Activated CD8-positive, alpha-beta T cell treated with anti-CD3 and anti-CD28 coated beads for 36 hours (primary cell): ENCODE measurements at regions not wholly inside any gene's neighbourhood (a gene's known extent, or its start where the extent isn't known, plus 50 kb on each side); places are given as distances from the start of the nearest gene placed in this dataset.
"Not testable (repeated sequence)": the region's sequence is repeated elsewhere in the genome, so short reads cannot be mapped to it uniquely, and the experiment has no call there.

ENCODE experiments used
- ATAC-seq: fragments of 200-7000 bp; cut with Tn5 transposase; one replicate; pipeline ENCODE4 v1.10.0; 2021; ENCODE audit warnings: mild to moderate bottlenecking, moderate library complexity
- CTCF ChIA-PET: fragments of 350-600 bp; sonication (Branson Sonifier 250); formaldehyde crosslinking; loops from one replicate; lab custom pipeline; 2021; ENCODE audit warnings: antibody characterized with exemption; lab: Charles Lee
- POLR2A ChIA-PET: fragments of 350-600 bp; sonication (Branson Sonifier 250); formaldehyde crosslinking; loops from one replicate; lab custom pipeline; 2021; ENCODE audit warnings: antibody characterized with exemption; lab: Charles Lee
- DNase-seq: peaks from one replicate; pipeline ENCODE4 v3.0.0-alpha.2; 2020
- H3K27ac Mint-ChIP-seq: one replicate; pipeline ENCODE4 v1.8.0; 2021; ENCODE audit warnings: mild to moderate bottlenecking, mixed read lengths
- H3K27me3 Mint-ChIP-seq: one replicate; pipeline ENCODE4 v1.8.0; 2021; ENCODE audit warnings: mixed read lengths
- H3K36me3 Mint-ChIP-seq: one replicate; pipeline ENCODE4 v1.8.0; 2021; ENCODE audit warnings: low read depth, mixed read lengths
- H3K4me1 Mint-ChIP-seq: one replicate; pipeline ENCODE4 v1.8.0; 2021; ENCODE audit warnings: low read depth, mixed read lengths
- H3K4me3 Mint-ChIP-seq: one replicate; pipeline ENCODE4 v1.8.0; 2021; ENCODE audit warnings: mild to moderate bottlenecking, moderate library complexity, mixed read lengths
- H3K9me3 Mint-ChIP-seq: one replicate; pipeline ENCODE4 v1.8.0; 2021; ENCODE audit warnings: mixed read lengths
- intact Hi-C: fragments of 100-400 bp; cut with micrococcal nuclease; formaldehyde crosslinking; loops from one replicate; pipeline ENCODE4 v1.10.0; 2022
- TF ChIP-seq, protein P1 (sequence below): fragments of 200-600 bp; IDR thresholded peaks from one replicate; pipeline ENCODE4 v1.8.0; 2022; ENCODE audit warnings: antibody characterized with exemption, mild to moderate bottlenecking

DNA sequence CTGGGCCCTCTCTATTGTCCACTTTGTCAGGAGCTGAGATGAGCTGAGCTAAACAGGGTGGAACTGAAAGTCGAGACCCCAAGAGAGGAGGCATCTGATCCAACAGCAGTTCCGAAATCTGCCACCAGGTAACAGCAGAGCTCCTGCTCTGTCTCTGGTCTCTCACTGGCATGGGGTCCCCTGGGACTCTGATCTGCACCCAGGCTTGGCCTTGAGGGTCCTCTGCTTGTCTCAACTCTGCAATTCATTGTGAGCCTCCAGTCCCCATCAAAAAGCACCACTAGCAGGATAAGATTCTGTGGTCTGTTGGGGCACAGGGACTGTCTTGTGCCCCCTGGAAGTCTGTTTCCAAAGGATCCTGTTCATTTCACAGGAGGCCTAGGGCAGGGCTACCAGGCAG, 62.5 kb upstream of the TOP1 start:
- Mint-ChIP-seq H3K9me3 (no peaks in the 10 kb centered on the region), H3K4me1 (peaks cover 19% of the 10 kb centered on the region), H3K27me3 (peaks cover 8% of the 10 kb centered on the region), H3K27ac (no peak overlapping the region), H3K4me3 (no peak overlapping the region), H3K36me3 (no peaks in the 10 kb centered on the region)
- intact Hi-C loops, result loop anchor here (5.0 to 10.0 kb wide), 2 partner anchors 266 to 379 kb away; partner anchors contain the start of gene LPIN3
- POLR2A ChIA-PET, result no interaction called here
- DNase-seq, result no peak
- ATAC-seq, result no peak
- CTCF ChIA-PET, result interaction anchor here (1.0 to 3.1 kb wide), 7 partner anchors 13 to 225 kb away, joined by 3 to 12 read pairs (median 4); no protein-coding TSS in a partner anchor
- TF ChIP-seq, protein P1, sequence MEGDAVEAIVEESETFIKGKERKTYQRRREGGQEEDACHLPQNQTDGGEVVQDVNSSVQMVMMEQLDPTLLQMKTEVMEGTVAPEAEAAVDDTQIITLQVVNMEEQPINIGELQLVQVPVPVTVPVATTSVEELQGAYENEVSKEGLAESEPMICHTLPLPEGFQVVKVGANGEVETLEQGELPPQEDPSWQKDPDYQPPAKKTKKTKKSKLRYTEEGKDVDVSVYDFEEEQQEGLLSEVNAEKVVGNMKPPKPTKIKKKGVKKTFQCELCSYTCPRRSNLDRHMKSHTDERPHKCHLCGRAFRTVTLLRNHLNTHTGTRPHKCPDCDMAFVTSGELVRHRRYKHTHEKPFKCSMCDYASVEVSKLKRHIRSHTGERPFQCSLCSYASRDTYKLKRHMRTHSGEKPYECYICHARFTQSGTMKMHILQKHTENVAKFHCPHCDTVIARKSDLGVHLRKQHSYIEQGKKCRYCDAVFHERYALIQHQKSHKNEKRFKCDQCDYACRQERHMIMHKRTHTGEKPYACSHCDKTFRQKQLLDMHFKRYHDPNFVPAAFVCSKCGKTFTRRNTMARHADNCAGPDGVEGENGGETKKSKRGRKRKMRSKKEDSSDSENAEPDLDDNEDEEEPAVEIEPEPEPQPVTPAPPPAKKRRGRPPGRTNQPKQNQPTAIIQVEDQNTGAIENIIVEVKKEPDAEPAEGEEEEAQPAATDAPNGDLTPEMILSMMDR, result no peak

DNA sequence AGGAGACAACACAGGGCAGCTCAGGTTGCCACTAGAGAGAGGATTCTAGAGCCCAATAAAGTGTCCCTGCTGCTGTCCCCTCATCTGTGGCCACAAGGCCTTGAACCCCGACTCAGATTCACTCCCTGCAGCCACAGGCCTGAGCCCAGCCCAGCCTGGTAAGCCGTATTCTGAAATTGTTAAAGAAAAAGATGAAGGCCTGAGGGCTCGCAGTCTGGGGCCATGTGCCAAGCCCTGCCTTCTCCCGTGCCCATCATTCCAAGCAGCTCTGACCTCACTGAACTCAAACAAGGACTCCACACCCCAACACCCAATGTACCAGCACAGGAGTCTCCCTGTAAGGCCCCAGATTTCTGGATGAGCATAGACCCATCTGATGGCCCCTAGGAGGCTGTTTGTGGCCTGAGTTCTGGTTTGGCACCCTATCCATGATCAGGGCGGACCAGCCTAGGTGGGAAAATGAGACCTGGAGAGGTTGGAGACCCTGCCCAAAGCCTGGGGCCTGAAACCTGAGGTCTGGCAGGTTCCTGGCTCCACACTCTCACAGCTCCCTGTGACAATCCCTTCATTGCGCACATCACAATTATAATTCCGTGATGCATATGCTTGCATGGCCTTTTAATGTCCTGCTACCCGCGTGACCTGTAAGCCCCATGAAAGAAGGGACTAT, 62.0 kb upstream of the TOP1 start:
- no peak for DNase-seq
- H3K27ac Mint-ChIP-seq, result no peak overlapping the region

DNA sequence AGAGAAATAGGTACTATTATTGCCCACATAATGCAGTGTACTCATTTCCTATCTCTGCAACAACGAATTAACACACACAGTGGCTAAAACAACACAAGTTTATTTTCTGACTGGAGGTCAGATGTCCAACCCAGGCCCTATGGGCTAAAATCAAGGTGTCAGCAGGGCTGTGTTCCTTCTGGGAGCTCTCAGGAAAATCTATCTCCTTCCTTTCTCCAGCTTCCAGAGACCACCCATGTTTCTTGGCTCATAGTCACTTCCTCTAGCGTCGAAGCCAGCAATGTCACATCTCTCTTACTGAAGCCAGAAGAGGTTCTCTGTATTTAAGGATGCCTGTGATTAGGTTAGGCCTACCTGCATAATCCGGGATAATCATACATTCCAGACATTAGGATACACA, 60.9 kb upstream of the TOP1 start:
- H3K27ac Mint-ChIP-seq, result no peak overlapping the region
- peaks cover 11% of the 10 kb centered on the region for H3K4me1 Mint-ChIP-seq
- peaks cover 8% of the 10 kb centered on the region for H3K27me3 Mint-ChIP-seq
- no peaks in the 10 kb centered on the region for H3K36me3 Mint-ChIP-seq
- no peak for DNase-seq
- no peak for ATAC-seq
- H3K4me3 Mint-ChIP-seq, result no peak overlapping the region
- TF ChIP-seq, protein P1, result no peak
- no peaks in the 10 kb centered on the region for H3K9me3 Mint-ChIP-seq
- ChIA-PET CTCF (interaction anchor here (0.7 to 3.1 kb wide), 26 partner anchors 11 to 265 kb away, joined by 3 to 59 read pairs (median 6); no protein-coding TSS in a partner anchor), POLR2A (interaction anchor here (1.1 kb wide), 1 partner anchor 128 kb away, joined by 3 read pairs; no protein-coding TSS in a partner anchor)
- intact Hi-C loops, result loop anchor here (1.0 to 10.0 kb wide), 3 partner anchors 128 to 377 kb away; partner anchors contain the start of gene LPIN3

More for the DNA sequence above, 62.0 kb upstream of the TOP1 start:
- Mint-ChIP-seq H3K27me3 (peaks cover 8% of the 10 kb centered on the region), H3K36me3 (no peaks in the 10 kb centered on the region), H3K4me1 (peaks cover 17% of the 10 kb centered on the region), H3K4me3 (no peak overlapping the region), H3K9me3 (no peaks in the 10 kb centered on the region)
- TF ChIP-seq, protein P1, result no peak
- no peak for ATAC-seq
- ChIA-PET CTCF (interaction anchor here (1.0 to 3.1 kb wide), 7 partner anchors 13 to 225 kb away, joined by 3 to 12 read pairs (median 4); no protein-coding TSS in a partner anchor), POLR2A (no interaction called here)
- intact Hi-C loops, result loop anchor here (5.0 to 10.0 kb wide), 2 partner anchors 266 to 378 kb away; partner anchors contain the start of gene LPIN3

DNA sequence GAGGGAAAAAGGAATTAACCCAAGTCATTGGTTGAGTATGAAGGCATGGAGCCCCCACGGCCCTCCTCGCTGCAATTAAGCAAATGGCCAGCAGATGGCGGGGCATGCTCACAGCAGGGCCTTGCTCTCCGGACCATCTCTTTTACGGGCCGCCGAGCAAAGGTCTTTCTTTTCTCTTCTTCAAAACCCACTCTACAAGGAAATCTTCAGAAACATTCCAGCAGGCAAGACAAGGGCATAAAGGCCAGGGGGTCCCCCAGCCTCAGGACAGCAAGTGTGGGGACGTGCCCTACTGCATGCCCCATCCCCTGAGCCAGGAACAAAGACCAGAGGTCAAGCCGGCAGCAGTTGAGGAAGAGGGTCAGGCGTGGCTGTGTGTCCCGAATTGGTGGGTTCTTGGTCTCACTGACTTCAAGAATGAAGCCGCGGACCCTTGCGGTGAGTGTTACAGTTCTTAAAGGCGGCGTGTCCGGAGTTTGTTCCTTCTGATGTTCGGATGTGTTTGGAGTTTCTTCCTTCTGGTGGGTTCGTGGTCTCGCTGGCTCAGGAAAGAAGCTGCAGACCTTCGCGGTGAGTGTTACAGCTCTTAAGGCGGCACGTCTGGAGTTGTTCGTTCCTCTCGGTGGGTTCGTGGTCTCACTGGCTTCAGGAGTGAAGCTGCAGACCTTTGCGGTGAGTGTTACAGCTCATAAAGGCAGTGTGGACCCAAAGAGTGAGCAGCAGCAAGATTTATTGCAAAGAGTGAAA, 59.6 kb upstream of the TOP1 start:
- peak overlapping the region; percentile 64 for H3K27ac Mint-ChIP-seq
- TF ChIP-seq, protein P1, result peak; percentile 96
- CTCF ChIA-PET, result interaction anchor here (0.6 to 3.1 kb wide), 39 partner anchors 8 to 371 kb away, joined by 3 to 59 read pairs (median 5); partner anchors contain the start of gene LPIN3

More for the DNA sequence above, 59.6 kb upstream of the TOP1 start:
- POLR2A ChIA-PET, result interaction anchor here (1.1 kb wide), 1 partner anchor 126 kb away, joined by 3 read pairs; no protein-coding TSS in a partner anchor
- ATAC-seq (peak; percentile 98), DNase-seq (peak; percentile 93)
- H3K9me3 Mint-ChIP-seq, H3K36me3 Mint-ChIP-seq, H3K27me3 Mint-ChIP-seq: not testable (repeated sequence)
- Mint-ChIP-seq H3K4me3 (peak overlapping the region; percentile 81), H3K4me1 (peaks cover 11% of the 10 kb centered on the region)
- intact Hi-C loops, result loop anchor here (1.0 to 10.0 kb wide), 3 partner anchors 126 to 376 kb away; partner anchors contain the start of gene LPIN3
